GM10248 (cell line): ENCODE measurements at regions not wholly inside any gene's neighbourhood (a gene's known extent, or its start where the extent isn't known, plus 50 kb on each side); places are given as distances from the start of the nearest gene placed in this dataset.

ENCODE experiments used
- CTCF ChIA-PET: fragments of 300-600 bp; sonication (Branson Sonifier 250); formaldehyde crosslinking; extraction: SDS; loops from one replicate; lab custom pipeline; 2021; ENCODE audit warnings: antibody characterized with exemption; lab: Yijun Ruan, JAX
- POLR2A ChIA-PET: fragments of 350-650 bp; sonication (Branson Sonifier 250); formaldehyde crosslinking; extraction: SDS; loops from one replicate; lab custom pipeline; 2020; ENCODE audit warnings: antibody characterized with exemption; lab: Yijun Ruan, JAX
- DNase-seq: peaks from one replicate; pipeline ENCODE4 v3.0.0; 2012; ENCODE audit errors: extremely low spot score
- TF ChIP-seq, protein P1 (sequence below): IDR thresholded peaks from 2 replicates; pipeline ENCODE4 v1.5.1; 2012; ENCODE audit warnings: mild to moderate bottlenecking, low read depth; ENCODE audit errors: extremely low read depth, missing control alignments, control extremely low read depth

DNA sequence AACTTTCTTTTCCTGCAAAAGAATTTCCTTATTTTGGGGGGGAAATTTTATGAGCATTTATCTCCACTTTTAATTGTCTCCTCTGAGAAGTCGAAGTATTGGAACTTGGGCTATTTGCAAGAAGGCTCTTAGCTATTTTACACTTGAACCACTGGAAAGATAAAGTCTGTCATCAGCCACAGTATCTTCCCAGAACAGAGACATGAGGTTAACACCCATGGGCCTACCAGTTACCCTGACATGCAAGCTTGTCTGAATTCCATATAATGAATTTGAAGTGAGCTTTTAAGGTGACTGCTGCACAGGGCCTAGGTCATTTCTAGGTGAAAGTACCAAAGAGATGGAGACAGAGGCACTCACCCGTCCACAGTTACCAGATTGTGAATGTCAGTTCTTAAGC, 193.1 kb downstream of the SIM1 start:
- ChIA-PET POLR2A (no interaction called here), CTCF (interaction anchor here (1.3 to 1.6 kb wide), 2 partner anchors 9 to 27 kb away, joined by 3 to 4 read pairs; no protein-coding TSS in a partner anchor)
- no peak for DNase-seq
- TF ChIP-seq, protein P1, sequence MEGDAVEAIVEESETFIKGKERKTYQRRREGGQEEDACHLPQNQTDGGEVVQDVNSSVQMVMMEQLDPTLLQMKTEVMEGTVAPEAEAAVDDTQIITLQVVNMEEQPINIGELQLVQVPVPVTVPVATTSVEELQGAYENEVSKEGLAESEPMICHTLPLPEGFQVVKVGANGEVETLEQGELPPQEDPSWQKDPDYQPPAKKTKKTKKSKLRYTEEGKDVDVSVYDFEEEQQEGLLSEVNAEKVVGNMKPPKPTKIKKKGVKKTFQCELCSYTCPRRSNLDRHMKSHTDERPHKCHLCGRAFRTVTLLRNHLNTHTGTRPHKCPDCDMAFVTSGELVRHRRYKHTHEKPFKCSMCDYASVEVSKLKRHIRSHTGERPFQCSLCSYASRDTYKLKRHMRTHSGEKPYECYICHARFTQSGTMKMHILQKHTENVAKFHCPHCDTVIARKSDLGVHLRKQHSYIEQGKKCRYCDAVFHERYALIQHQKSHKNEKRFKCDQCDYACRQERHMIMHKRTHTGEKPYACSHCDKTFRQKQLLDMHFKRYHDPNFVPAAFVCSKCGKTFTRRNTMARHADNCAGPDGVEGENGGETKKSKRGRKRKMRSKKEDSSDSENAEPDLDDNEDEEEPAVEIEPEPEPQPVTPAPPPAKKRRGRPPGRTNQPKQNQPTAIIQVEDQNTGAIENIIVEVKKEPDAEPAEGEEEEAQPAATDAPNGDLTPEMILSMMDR: no peak

DNA sequence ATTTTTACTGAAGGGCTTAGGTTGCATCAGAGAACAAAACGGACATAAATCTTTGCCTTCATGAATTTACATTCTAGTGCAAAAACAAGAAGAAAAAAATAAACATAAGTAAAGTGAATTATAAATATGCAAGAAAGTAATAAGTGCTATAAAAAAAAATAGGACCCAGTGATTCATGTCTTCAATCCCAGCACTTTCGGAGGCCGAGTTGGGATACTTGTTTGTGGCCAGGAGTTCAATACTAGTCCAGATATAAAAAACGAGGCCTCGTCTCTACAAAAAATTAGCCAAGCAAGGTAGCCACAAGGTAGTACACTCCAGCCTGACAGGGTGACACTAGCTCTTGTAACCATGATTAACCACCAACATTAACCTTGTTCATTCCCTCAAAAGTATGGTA, 193.5 kb downstream of the SIM1 start:
- CTCF ChIA-PET: interaction anchor here (1.3 to 1.6 kb wide), 3 partner anchors 8 to 26 kb away, joined by 3 to 4 read pairs (median 3); no protein-coding TSS in a partner anchor
- POLR2A ChIA-PET: no interaction called here
- no peak for DNase-seq
- TF ChIP-seq, protein P1: no peak

DNA sequence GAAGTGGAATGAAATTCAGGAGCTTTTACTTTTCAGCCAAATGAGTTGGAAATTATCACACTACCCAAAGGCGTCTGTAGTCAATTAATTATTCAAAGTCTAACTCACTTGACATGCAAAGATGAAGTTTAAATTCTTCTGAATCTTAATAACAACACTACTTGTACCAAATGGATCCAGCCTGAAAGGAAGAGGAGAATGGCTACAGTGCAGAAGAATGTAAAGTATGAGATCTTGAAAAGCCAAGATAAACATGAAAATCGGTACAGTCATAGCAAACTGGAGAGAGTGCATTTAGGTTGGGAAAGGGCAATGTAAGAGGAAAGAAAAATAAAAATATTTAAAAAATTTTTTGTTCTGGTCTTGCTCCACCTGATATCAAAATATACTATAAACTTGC, 195.5 kb downstream of the SIM1 start:
- no peak for DNase-seq
- TF ChIP-seq, protein P1: no peak
- ChIA-PET POLR2A (no interaction called here), CTCF (no interaction called here)

DNA sequence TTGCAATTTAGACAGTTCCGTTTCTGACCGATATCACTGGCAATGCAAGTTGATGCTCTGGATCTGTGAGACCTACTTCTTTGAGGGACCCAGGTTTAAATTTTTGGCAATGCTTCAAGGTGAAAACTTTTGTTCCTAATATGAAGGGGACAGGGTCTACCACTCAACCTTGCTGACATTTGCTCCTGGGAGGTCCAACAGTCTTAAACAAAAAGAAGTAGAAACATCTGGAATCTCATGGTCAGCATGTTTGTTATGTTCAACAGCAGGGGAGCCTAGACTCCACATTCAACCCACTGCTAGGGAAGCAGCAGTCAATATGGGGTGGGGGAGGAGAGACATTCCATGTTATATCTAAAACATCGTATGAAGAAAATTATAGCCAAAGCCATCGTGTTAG, 196.4 kb downstream of the SIM1 start:
- ChIA-PET CTCF (interaction anchor here (0.9 kb wide), 1 partner anchor 8 kb away, joined by 3 read pairs; no protein-coding TSS in a partner anchor), POLR2A (no interaction called here)
- DNase-seq: no peak
- TF ChIP-seq, protein P1: no peak

DNA sequence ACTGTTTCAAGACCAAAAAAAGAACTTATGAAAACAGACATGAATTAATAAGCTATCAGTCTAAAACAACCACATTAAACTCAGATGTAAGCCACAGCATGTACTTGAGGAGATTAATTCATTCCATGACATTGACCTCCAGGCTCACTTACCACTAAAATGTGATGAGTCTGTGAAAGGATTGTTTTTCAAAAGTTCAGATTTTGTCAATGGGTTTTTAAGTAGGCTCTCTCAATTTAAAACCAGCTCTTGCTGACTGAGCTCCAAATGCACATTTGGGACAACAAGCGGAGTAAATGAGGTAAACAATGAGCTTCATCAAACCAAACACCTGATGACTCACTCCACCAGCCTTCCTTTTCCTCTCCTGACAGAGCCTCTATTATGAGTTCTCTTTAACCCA, 197.0 kb downstream of the SIM1 start:
- CTCF ChIA-PET: interaction anchor here (0.9 to 1.6 kb wide), 3 partner anchors 9 to 18 kb away, joined by 3 read pairs; no protein-coding TSS in a partner anchor
- no peak for DNase-seq
- POLR2A ChIA-PET: no interaction called here
- TF ChIP-seq, protein P1: no peak

DNA sequence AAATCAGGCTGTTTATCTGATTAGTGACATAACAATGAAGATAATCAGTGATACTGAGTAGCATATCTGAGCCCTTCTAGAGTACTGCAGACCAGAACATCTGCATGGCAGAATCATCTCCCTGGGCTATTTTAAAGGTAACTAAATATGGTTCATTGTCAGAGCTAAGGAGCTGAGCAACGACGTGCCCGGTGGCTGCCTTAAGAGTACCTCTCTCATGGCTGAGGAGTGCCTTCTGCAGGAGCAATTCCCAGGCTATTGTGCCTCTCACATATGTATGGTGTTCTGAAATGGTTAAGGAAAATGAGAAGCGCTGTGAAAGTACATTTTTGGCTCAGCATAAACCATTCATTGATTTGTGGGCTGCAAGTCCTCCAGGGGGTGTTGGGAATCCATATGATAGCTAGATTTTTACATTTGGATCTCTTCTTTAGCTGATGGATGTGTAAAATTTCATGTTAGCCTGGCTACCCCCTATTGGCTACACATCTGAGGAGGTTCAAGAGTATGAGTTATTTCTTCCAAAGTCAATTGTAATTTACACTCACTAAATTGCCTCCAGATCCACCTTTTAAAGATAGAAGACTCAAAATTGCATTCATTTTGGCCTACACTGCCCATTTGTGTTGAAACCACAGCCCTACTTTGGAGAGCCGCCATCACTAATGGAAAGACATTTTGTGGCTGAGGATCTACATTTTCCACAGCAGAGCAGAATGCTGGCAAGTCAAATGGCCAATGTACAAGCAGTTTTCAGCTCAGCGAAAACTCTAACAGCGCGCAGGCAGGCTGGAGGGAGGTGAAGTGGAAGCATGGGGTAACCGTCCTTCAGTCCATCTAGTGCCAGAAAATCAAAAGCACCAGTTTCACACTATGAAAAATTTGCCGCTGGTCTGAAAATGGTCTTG, 198.0 kb downstream of the SIM1 start:
- TF ChIP-seq, protein P1: no peak
- CTCF ChIA-PET: interaction anchor here (1.0 to 1.6 kb wide), 4 partner anchors 9 to 22 kb away, joined by 3 read pairs; no protein-coding TSS in a partner anchor
- POLR2A ChIA-PET: no interaction called here
- no peak for DNase-seq
